Loucy (cell line): ENCODE measurements at regions not wholly inside any gene's neighbourhood (a gene's known extent, or its start where the extent isn't known, plus 50 kb on each side); places are given as distances from the start of the nearest gene placed in this dataset.

Experiments
- H2AFZ ChIP-seq: fragments of 200-600 bp; sonication (generic); 2 replicates; pipeline ENCODE4 v1.6.0; 2016; ENCODE audit warnings: antibody characterized with exemption, mild to moderate bottlenecking, low read length, moderate library complexity
- H3F3A ChIP-seq: fragments of 200-600 bp; 2 replicates; pipeline ENCODE4 v1.6.0; 2016; ENCODE audit warnings: antibody characterized with exemption, low read depth, mild to moderate bottlenecking
- H3K27me3 ChIP-seq: fragments of 200-600 bp; sonication (generic); 2 replicates; pipeline ENCODE4 v1.6.1; 2014; ENCODE audit warnings: low read length, mild to moderate bottlenecking; ENCODE audit not compliant: insufficient read depth, poor library complexity, severe bottlenecking
- H3K36me3 ChIP-seq: fragments of 200-600 bp; sonication (generic); 2 replicates; pipeline ENCODE4 v1.6.1; 2016; ENCODE audit warnings: low read length; ENCODE audit not compliant: insufficient read depth
- H3K4me1 ChIP-seq: fragments of 200-600 bp; sonication (generic); 2 replicates; pipeline ENCODE4 v1.5.1; 2014; ENCODE audit warnings: low read length, mild to moderate bottlenecking; ENCODE audit not compliant: insufficient read depth, poor library complexity, severe bottlenecking
- H3K4me2 ChIP-seq: fragments of 200-600 bp; sonication (generic); 2 replicates; pipeline ENCODE4 v1.6.0; 2014; ENCODE audit warnings: antibody characterized with exemption, low read length, low read depth, mild to moderate bottlenecking; ENCODE audit not compliant: poor library complexity, severe bottlenecking
- H3K4me3 ChIP-seq: fragments of 200-600 bp; sonication (generic); 2 replicates; pipeline ENCODE4 v1.5.1; 2014; ENCODE audit warnings: low read length, mild to moderate bottlenecking, mixed read lengths; ENCODE audit not compliant: poor library complexity, severe bottlenecking
- H3K79me2 ChIP-seq: fragments of 200-600 bp; sonication (generic); 2 replicates; pipeline ENCODE4 v1.6.1; 2014; ENCODE audit warnings: low read length; ENCODE audit not compliant: insufficient read depth
- H3K9ac ChIP-seq: fragments of 200-600 bp; sonication (generic); 2 replicates; pipeline ENCODE4 v1.6.0; 2014; ENCODE audit warnings: mild to moderate bottlenecking, low read depth, low read length, moderate library complexity; ENCODE audit not compliant: poor library complexity, severe bottlenecking
- H3K9me2 ChIP-seq: fragments of 200-600 bp; sonication (generic); replicated peaks from 2 replicates; pipeline ENCODE4 v1.6.1; 2016; ENCODE audit warnings: low read depth, low read length, mixed read lengths
- H3K9me3 ChIP-seq: fragments of 200-600 bp; sonication (generic); 2 replicates; pipeline ENCODE4 v1.6.1; 2014; ENCODE audit warnings: mild to moderate bottlenecking, antibody characterized with exemption, low read length, low read depth; ENCODE audit not compliant: insufficient read depth
- H4K20me1 ChIP-seq: fragments of 200-600 bp; sonication (generic); 2 replicates; pipeline ENCODE4 v1.6.0; 2014; ENCODE audit warnings: antibody characterized with exemption, low read length, mild to moderate bottlenecking; ENCODE audit not compliant: insufficient read depth, poor library complexity, severe bottlenecking
- CTCF ChIP-seq: fragments of 200-600 bp; sonication (generic); conservative IDR thresholded peaks from 2 replicates; pipeline ENCODE4 v1.5.1; 2014; ENCODE audit warnings: mild to moderate bottlenecking, antibody characterized with exemption, low read length
- EZH2phosphoT487 ChIP-seq: fragments of 200-600 bp; IDR thresholded peaks from 2 replicates; pipeline ENCODE4 v1.6.1; 2018; ENCODE audit warnings: antibody characterized with exemption, mild to moderate bottlenecking, moderate library complexity, borderline replicate concordance

GRCh38 chr6:132135409-132135808 lies 184.2 kb upstream of the CCN2 start:
- Histone ChIP-seq H3K79me2 (no peaks in the 10 kb centered on the region), H3K4me1 (peaks cover 44% of the 10 kb centered on the region), H2AFZ (no peak overlapping the region), H3F3A (peaks cover 15% of the 10 kb centered on the region), H3K4me2 (no peak overlapping the region), H3K27me3 (no peaks in the 10 kb centered on the region), H3K4me3 (no peak overlapping the region), H3K9me2 (no peaks in the 10 kb centered on the region), H3K36me3 (no peaks in the 10 kb centered on the region), H3K9me3 (no peaks in the 10 kb centered on the region), H3K9ac (no peak overlapping the region), H4K20me1 (no peaks in the 10 kb centered on the region)
- no peak for TF ChIP-seq EZH2phosphoT487
- no peak for TF ChIP-seq CTCF

GRCh38 chr6:132133736-132134445 lies 182.7 kb upstream of the CCN2 start:
- no peak for TF ChIP-seq EZH2phosphoT487
- no peak for TF ChIP-seq CTCF
- H3K4me1 ChIP-seq, result peaks cover 55% of the 10 kb centered on the region
- no peaks in the 10 kb centered on the region for H3K9me3 ChIP-seq
- H3F3A ChIP-seq, result peaks cover 20% of the 10 kb centered on the region
- peak overlapping the region; percentile 47; the same call in 1 of the 2 replicates for H2AFZ ChIP-seq
- H3K4me2 ChIP-seq, result peak overlapping the region; percentile 90
- no peaks in the 10 kb centered on the region for H3K36me3 ChIP-seq
- H4K20me1 ChIP-seq, result no peaks in the 10 kb centered on the region
- H3K27me3 ChIP-seq, result no peaks in the 10 kb centered on the region
- H3K79me2 ChIP-seq, result no peaks in the 10 kb centered on the region
- H3K4me3 ChIP-seq, result no peak overlapping the region
- H3K9ac ChIP-seq, result peak overlapping the region; percentile 81
- H3K9me2 ChIP-seq, result no peaks in the 10 kb centered on the region

- peaks cover 20% of the 10 kb centered on the region for H3F3A ChIP-seq
- H3K9me2 ChIP-seq, result no peaks in the 10 kb centered on the region
- TF ChIP-seq CTCF, result no peak
- no peak for TF ChIP-seq EZH2phosphoT487
- no peak overlapping the region; the same call in 1 of the 2 replicates for H2AFZ ChIP-seq
- no peaks in the 10 kb centered on the region for H3K36me3 ChIP-seq
- H3K9ac ChIP-seq, result peak overlapping the region; percentile 81
- H3K4me2 ChIP-seq, result peak overlapping the region; percentile 90
- no peaks in the 10 kb centered on the region for H3K79me2 ChIP-seq
- peaks cover 63% of the 10 kb centered on the region for H3K4me1 ChIP-seq
- no peak overlapping the region for H3K4me3 ChIP-seq
- no peaks in the 10 kb centered on the region for H3K27me3 ChIP-seq
- no peaks in the 10 kb centered on the region for H4K20me1 ChIP-seq
- H3K9me3 ChIP-seq, result no peaks in the 10 kb centered on the region
These were observed 181.9 kb upstream of the CCN2 start for GRCh38 chr6:132132924-132133639.
